ENCODE measurements at regions not wholly inside any gene's neighbourhood (a gene's known extent, or its start where the extent isn't known, plus 50 kb on each side); places are given as distances from the start of the nearest gene placed in this dataset.
"Not testable (repeated sequence)": the region's sequence is repeated elsewhere in the genome, so short reads cannot be mapped to it uniquely, and the experiment has no call there.

GRCh38 chr2:129024796-129025195 is 706.1 kb upstream of the HS6ST1 start:
- no peak overlapping the region for H3K27ac ChIP-seq (ENCODE audit: low read depth in 1 of 2, low read length in 2 of 2)
- intact Hi-C loops (cut with DNase I, micrococcal nuclease) = no loop called here
- H3K9me3 ChIP-seq (ENCODE audit: control insufficient read depth in 1 of 2, insufficient read depth in 1 of 2, low read length in 2 of 2) = no peaks in the 10 kb centered on the region
- no peaks in the 10 kb centered on the region for H3K4me1 ChIP-seq (ENCODE audit: insufficient read depth, low read length)
- Mint-ChIP-seq H3K9me3 (no peaks in the 10 kb centered on the region), H3K27me3 (no peaks in the 10 kb centered on the region), H3K27ac (no peak overlapping the region), H3K36me3 (ENCODE audit: low read depth) (no peaks in the 10 kb centered on the region), H3K4me1 (ENCODE audit: low read depth) (no peaks in the 10 kb centered on the region), H3K4me3 (no peak overlapping the region)
- ChIA-PET POLR2A (no interaction called here), CTCF (no interaction called here)
- no peak overlapping the region for H3K4me3 ChIP-seq (ENCODE audit: low read length)
- no peak for TF ChIP-seq CTCF (IDR thresholded peaks at IDR 0.05)
- DNase-seq = no peak
- H3K36me3 ChIP-seq (ENCODE audit: insufficient read depth, low read length) = no peaks in the 10 kb centered on the region
- no peak for ATAC-seq (ENCODE audit: poor library complexity)
- no peaks in the 10 kb centered on the region for H3K27me3 ChIP-seq (ENCODE audit: control insufficient read depth in 1 of 2, insufficient read depth in 2 of 2, low read length in 2 of 2)

- H3K36me3 Mint-ChIP-seq (ENCODE audit: low read depth) = no peaks in the 10 kb centered on the region
- no peak for TF ChIP-seq CTCF (IDR thresholded peaks at IDR 0.05)
- ChIA-PET POLR2A (no interaction called here), CTCF (no interaction called here)
- Histone ChIP-seq H3K36me3 (ENCODE audit: insufficient read depth, low read length) (no peaks in the 10 kb centered on the region), H3K4me1 (ENCODE audit: insufficient read depth, low read length) (no peaks in the 10 kb centered on the region), H3K27ac (ENCODE audit: low read depth in 1 of 2, low read length in 2 of 2) (no peak overlapping the region), H3K9me3 (ENCODE audit: control insufficient read depth in 1 of 2, insufficient read depth in 1 of 2, low read length in 2 of 2) (no peaks in the 10 kb centered on the region), H3K27me3 (ENCODE audit: control insufficient read depth in 1 of 2, insufficient read depth in 2 of 2, low read length in 2 of 2) (no peaks in the 10 kb centered on the region), H3K4me3 (ENCODE audit: low read length) (no peak overlapping the region)
- intact Hi-C loops (cut with DNase I, micrococcal nuclease) = no loop called here
- peaks cover 5% of the 10 kb centered on the region for H3K9me3 Mint-ChIP-seq
- no peak for DNase-seq
- no peak overlapping the region for H3K27ac Mint-ChIP-seq
- no peak for ATAC-seq (ENCODE audit: poor library complexity)
- H3K27me3 Mint-ChIP-seq = no peaks in the 10 kb centered on the region
- no peaks in the 10 kb centered on the region for H3K4me1 Mint-ChIP-seq (ENCODE audit: low read depth)
- H3K4me3 Mint-ChIP-seq = no peak overlapping the region
Observed at GRCh38 chr2:129035992-129036391, 717.3 kb upstream of the HS6ST1 start.

GRCh38 chr2:129043677-129044076 is 725.0 kb upstream of the HS6ST1 start:
- H3K4me1 Mint-ChIP-seq (ENCODE audit: low read depth); POLR2A ChIA-PET; H3K4me1 ChIP-seq (ENCODE audit: insufficient read depth, low read length); H3K4me3 ChIP-seq (ENCODE audit: low read length); H3K36me3 Mint-ChIP-seq (ENCODE audit: low read depth); H3K27me3 ChIP-seq (ENCODE audit: control insufficient read depth in 1 of 2, insufficient read depth in 2 of 2, low read length in 2 of 2); ATAC-seq (ENCODE audit: poor library complexity); H3K36me3 ChIP-seq (ENCODE audit: insufficient read depth, low read length); H3K27ac ChIP-seq (ENCODE audit: low read depth in 1 of 2, low read length in 2 of 2); H3K27me3 Mint-ChIP-seq; H3K9me3 Mint-ChIP-seq; DNase-seq; H3K4me3 Mint-ChIP-seq; H3K27ac Mint-ChIP-seq; CTCF ChIA-PET; intact Hi-C loops (cut with DNase I, micrococcal nuclease): not testable (repeated sequence)
- H3K9me3 ChIP-seq (ENCODE audit: control insufficient read depth in 1 of 2, insufficient read depth in 1 of 2, low read length in 2 of 2) = peaks cover 0 to 13% of the 10 kb centered on the region in 2 experiments

GRCh38 chr2:129046475-129046874 is 727.8 kb upstream of the HS6ST1 start:
- H3K36me3 ChIP-seq (ENCODE audit: insufficient read depth, low read length); H3K4me3 ChIP-seq (ENCODE audit: low read length); H3K27ac Mint-ChIP-seq; H3K4me1 Mint-ChIP-seq (ENCODE audit: low read depth); H3K27ac ChIP-seq (ENCODE audit: low read depth in 1 of 2, low read length in 2 of 2); CTCF ChIA-PET; ATAC-seq (ENCODE audit: poor library complexity); H3K9me3 Mint-ChIP-seq; H3K27me3 ChIP-seq (ENCODE audit: control insufficient read depth in 1 of 2, insufficient read depth in 2 of 2, low read length in 2 of 2); H3K4me3 Mint-ChIP-seq; DNase-seq; POLR2A ChIA-PET; intact Hi-C loops (cut with DNase I, micrococcal nuclease); H3K36me3 Mint-ChIP-seq (ENCODE audit: low read depth); H3K4me1 ChIP-seq (ENCODE audit: insufficient read depth, low read length); H3K27me3 Mint-ChIP-seq: not testable (repeated sequence)
- peaks cover 0 to 13% of the 10 kb centered on the region in 2 experiments for H3K9me3 ChIP-seq (ENCODE audit: control insufficient read depth in 1 of 2, insufficient read depth in 1 of 2, low read length in 2 of 2)

Data from CD4-positive, alpha-beta T cell (primary cell).